ENCODE measurements at regions not wholly inside any gene's neighbourhood (a gene's known extent, or its start where the extent isn't known, plus 50 kb on each side); places are given as distances from the start of the nearest gene placed in this dataset.

DNA sequence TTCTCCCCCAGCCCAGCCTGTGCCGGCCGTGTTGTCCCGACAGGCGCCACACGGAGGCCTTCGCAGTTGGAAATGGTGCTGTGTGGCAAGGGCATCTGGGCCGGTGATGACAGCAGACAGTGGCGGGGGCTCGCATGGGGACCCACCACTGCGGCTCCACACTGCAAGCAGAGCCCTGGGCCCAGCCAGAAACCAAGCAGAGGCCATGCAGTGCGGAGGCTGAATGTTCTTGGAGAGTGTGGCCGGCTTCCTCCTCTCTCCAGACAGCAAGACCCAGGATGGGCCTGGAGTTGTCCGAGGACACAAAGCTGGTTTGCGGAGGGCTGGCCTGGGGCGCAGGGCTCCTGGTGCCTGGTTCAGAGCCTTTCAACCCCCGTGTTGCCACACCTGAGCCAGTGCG is 104.6 kb downstream of the SIK1 start:
- H4K20me1 ChIP-seq (ENCODE audit: insufficient read depth), result no peaks in the 10 kb centered on the region
- in situ Hi-C loops (cut with MboI), result no loop called here
- H3K4me2 ChIP-seq (ENCODE audit: unreplicated experiment), result no peak overlapping the region
- H3F3A ChIP-seq (ENCODE audit: insufficient read depth), result 0 out of 2 replicates have a peak, but pooled peaks cover 5% of the 10 kb centered on the region
- H3K27ac ChIP-seq, result no peak overlapping the region
- H3K9me3 ChIP-seq (ENCODE audit: low read depth), result no peaks in the 10 kb centered on the region
- no peak for DNase-seq
- H3K9ac ChIP-seq, result no peak overlapping the region
- no peak overlapping the region for H3K4me3 ChIP-seq
- H3K36me3 ChIP-seq (ENCODE audit: low read depth), result no peaks in the 10 kb centered on the region
- H3K79me2 ChIP-seq (ENCODE audit: insufficient read depth), result no peaks in the 10 kb centered on the region
- H3K27me3 ChIP-seq (replicated peaks; ENCODE audit: insufficient read depth), result no peaks in the 10 kb centered on the region
- peaks cover 6% of the 10 kb centered on the region for H3K4me1 ChIP-seq (ENCODE audit: insufficient read depth)
- no peak overlapping the region for H2AFZ ChIP-seq
- TF ChIP-seq EZH2 (IDR thresholded peaks at IDR 0.05; ENCODE audit: insufficient read depth, poor library complexity, severe bottlenecking), result no peak
- no peak for TF ChIP-seq EZH2phosphoT487 (IDR thresholded peaks at IDR 0.05; ENCODE audit: insufficient read depth, low read depth)
- 85 to 88% methylated on average over 17 of the region's 17 CpGs for WGBS, 2 experiments (ENCODE audit: low coverage in 1 of 2, low lambda C conversion rate in 2 of 2, missing lambda C conversion rate in 2 of 2)
- H3K9me2 ChIP-seq (ENCODE audit: insufficient read depth), result no peaks in the 10 kb centered on the region

DNA sequence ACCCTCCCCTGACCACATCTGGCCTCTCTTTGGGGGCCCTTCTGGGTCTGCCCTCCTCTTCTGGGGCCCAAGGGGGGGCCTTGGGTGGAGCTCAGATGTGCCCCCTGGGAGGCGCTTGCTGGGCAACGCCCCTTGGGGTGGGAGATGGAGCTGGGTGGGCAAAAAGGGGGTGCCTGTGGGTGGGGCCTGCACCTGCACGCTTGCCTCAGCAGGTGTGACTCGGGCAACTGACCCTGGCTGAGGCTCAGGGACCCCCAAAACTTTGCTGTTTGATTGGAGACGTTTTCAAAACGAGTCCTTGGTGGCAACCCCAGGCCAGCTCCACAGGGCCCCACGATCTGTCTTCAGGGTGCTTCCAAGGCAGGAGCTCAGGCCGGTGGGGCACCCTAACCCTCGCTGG is 105.3 kb downstream of the SIK1 start:
- WGBS, 2 experiments (ENCODE audit: low coverage in 1 of 2, low lambda C conversion rate in 2 of 2, missing lambda C conversion rate in 2 of 2), result 78% methylated on average over 7 to 9 of the region's 9 CpGs

DNA sequence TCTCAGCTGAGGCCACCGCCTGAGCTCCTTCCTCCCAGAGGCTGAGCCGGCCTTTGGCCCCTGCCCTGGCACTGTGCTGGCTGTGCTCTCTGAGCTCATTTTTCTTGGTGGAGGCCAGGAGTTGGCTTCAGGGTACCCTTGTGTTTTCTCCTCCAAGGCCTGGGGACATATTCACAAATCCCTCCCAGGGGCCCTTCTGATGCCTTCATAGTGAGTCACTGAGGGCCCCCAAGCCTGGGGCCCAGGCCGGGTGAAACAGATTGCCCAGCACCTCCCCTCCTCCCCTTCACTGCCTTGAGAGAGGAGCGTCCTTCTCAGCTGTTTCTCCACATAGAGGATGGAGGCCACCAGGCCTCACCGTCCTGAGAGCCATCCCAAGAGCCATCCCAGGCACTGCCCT is 105.8 kb downstream of the SIK1 start:
- H3K9me3 ChIP-seq (ENCODE audit: low read depth), result no peaks in the 10 kb centered on the region
- no peaks in the 10 kb centered on the region for H3K27me3 ChIP-seq (replicated peaks; ENCODE audit: insufficient read depth)
- no peak overlapping the region for H3K4me3 ChIP-seq
- peak; percentile 20 for DNase-seq
- in situ Hi-C loops (cut with MboI), result no loop called here
- 0 out of 2 replicates have a peak, but pooled peaks cover 5% of the 10 kb centered on the region for H3F3A ChIP-seq (ENCODE audit: insufficient read depth)
- no peaks in the 10 kb centered on the region for H3K79me2 ChIP-seq (ENCODE audit: insufficient read depth)
- no peaks in the 10 kb centered on the region for H3K9me2 ChIP-seq (ENCODE audit: insufficient read depth)
- H3K27ac ChIP-seq, result no peak overlapping the region
- peaks cover 6% of the 10 kb centered on the region for H3K4me1 ChIP-seq (ENCODE audit: insufficient read depth)
- H3K9ac ChIP-seq, result no peak overlapping the region
- H2AFZ ChIP-seq, result no peak overlapping the region
- TF ChIP-seq EZH2phosphoT487 (IDR thresholded peaks at IDR 0.05; ENCODE audit: insufficient read depth, low read depth) (no peak), EZH2 (IDR thresholded peaks at IDR 0.05; ENCODE audit: insufficient read depth, poor library complexity, severe bottlenecking) (no peak)
- no peaks in the 10 kb centered on the region for H4K20me1 ChIP-seq (ENCODE audit: insufficient read depth)
- no peak overlapping the region for H3K4me2 ChIP-seq (ENCODE audit: unreplicated experiment)
- H3K36me3 ChIP-seq (ENCODE audit: low read depth), result no peaks in the 10 kb centered on the region
- 67 to 70% methylated on average over 5 of the region's 5 CpGs for WGBS, 2 experiments (ENCODE audit: low coverage in 1 of 2, low lambda C conversion rate in 2 of 2, missing lambda C conversion rate in 2 of 2)

More for the DNA sequence above, 105.3 kb downstream of the SIK1 start:
- no peak overlapping the region for H3K4me2 ChIP-seq (ENCODE audit: unreplicated experiment)
- in situ Hi-C loops (cut with MboI), result no loop called here
- peaks cover 6% of the 10 kb centered on the region for H3K4me1 ChIP-seq (ENCODE audit: insufficient read depth)
- no peaks in the 10 kb centered on the region for H3K36me3 ChIP-seq (ENCODE audit: low read depth)
- no peaks in the 10 kb centered on the region for H3K79me2 ChIP-seq (ENCODE audit: insufficient read depth)
- DNase-seq, result no peak
- H3K4me3 ChIP-seq, result no peak overlapping the region
- TF ChIP-seq EZH2phosphoT487 (IDR thresholded peaks at IDR 0.05; ENCODE audit: insufficient read depth, low read depth), result no peak
- no peak for TF ChIP-seq EZH2 (IDR thresholded peaks at IDR 0.05; ENCODE audit: insufficient read depth, poor library complexity, severe bottlenecking)
- no peak overlapping the region for H3K27ac ChIP-seq
- H3K9me3 ChIP-seq (ENCODE audit: low read depth), result no peaks in the 10 kb centered on the region
- no peak overlapping the region for H3K9ac ChIP-seq
- 0 out of 2 replicates have a peak, but pooled peaks cover 5% of the 10 kb centered on the region for H3F3A ChIP-seq (ENCODE audit: insufficient read depth)
- no peak overlapping the region for H2AFZ ChIP-seq
- H3K27me3 ChIP-seq (replicated peaks; ENCODE audit: insufficient read depth), result no peaks in the 10 kb centered on the region
- no peaks in the 10 kb centered on the region for H4K20me1 ChIP-seq (ENCODE audit: insufficient read depth)
- H3K9me2 ChIP-seq (ENCODE audit: insufficient read depth), result no peaks in the 10 kb centered on the region

DNA sequence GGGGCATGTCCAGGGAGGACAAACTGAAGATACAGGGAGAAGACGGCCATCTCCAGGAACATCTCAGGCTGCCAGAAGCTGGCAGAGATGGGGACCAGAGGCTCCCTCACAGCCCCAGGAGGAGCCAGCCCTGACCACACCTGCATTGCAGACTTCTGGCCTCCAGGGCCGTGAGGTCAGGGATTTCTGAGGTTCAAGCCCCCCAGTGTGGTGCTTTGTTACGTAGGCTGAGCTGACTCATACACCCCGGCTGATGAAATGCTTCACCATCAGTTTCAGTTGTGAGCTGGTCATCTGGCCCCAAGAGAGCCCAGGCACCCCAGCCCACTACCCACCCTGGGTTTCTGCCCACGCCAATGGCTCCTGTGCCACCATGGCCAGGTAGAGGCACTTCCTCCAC is 106.4 kb downstream of the SIK1 start:
- Histone ChIP-seq H3K27me3 (replicated peaks; ENCODE audit: insufficient read depth) (no peaks in the 10 kb centered on the region), H3K4me1 (ENCODE audit: insufficient read depth) (peaks cover 6% of the 10 kb centered on the region), H3K27ac (no peak overlapping the region), H3K4me3 (no peak overlapping the region), H3K9me3 (ENCODE audit: low read depth) (no peaks in the 10 kb centered on the region), H2AFZ (no peak overlapping the region), H3F3A (ENCODE audit: insufficient read depth) (0 out of 2 replicates have a peak, but pooled peaks cover 5% of the 10 kb centered on the region), H3K36me3 (ENCODE audit: low read depth) (no peaks in the 10 kb centered on the region), H3K9ac (no peak overlapping the region), H4K20me1 (ENCODE audit: insufficient read depth) (no peaks in the 10 kb centered on the region), H3K4me2 (ENCODE audit: unreplicated experiment) (no peak overlapping the region), H3K79me2 (ENCODE audit: insufficient read depth) (no peaks in the 10 kb centered on the region), H3K9me2 (ENCODE audit: insufficient read depth) (no peaks in the 10 kb centered on the region)
- TF ChIP-seq EZH2 (IDR thresholded peaks at IDR 0.05; ENCODE audit: insufficient read depth, poor library complexity, severe bottlenecking) (no peak), EZH2phosphoT487 (IDR thresholded peaks at IDR 0.05; ENCODE audit: insufficient read depth, low read depth) (no peak)
- in situ Hi-C loops (cut with MboI), result no loop called here
- 91 to 95% methylated on average over 5 of the region's 5 CpGs for whole genome bisulfite sequencing, 2 experiments (ENCODE audit: low coverage in 1 of 2, low lambda C conversion rate in 2 of 2, missing lambda C conversion rate in 2 of 2)
- no peak for DNase-seq
